A549 (cell line): ENCODE measurements at regions not wholly inside any gene's neighbourhood (a gene's known extent, or its start where the extent isn't known, plus 50 kb on each side); places are given as distances from the start of the nearest gene placed in this dataset.

Source experiments
- ATAC-seq, 2 experiments: fragments of 200-7000 bp in 1 of 2; fragments of >200 bp in 1 of 2; cut with Nextera tagmentation in 1 of 2; cut with Tn5 transposase in 1 of 2; 3 replicates each; pipeline versions ENCODE4 v1.8.0 to v1.9.1; 2018 to 2020; ENCODE audit warnings: mild to moderate bottlenecking in 1 of 2, moderate library complexity in 1 of 2
- CTCF ChIA-PET: fragments of 300-600 bp; sonication (Branson Sonifier 250); formaldehyde crosslinking; extraction: SDS; loops from one replicate; lab custom pipeline; 2021; ENCODE audit warnings: antibody characterized with exemption, inconsistent platforms; lab: Yijun Ruan, JAX
- POLR2A ChIA-PET: fragments of 350-600 bp; formaldehyde crosslinking; extraction: SDS; loops from one replicate; lab custom pipeline; 2021; ENCODE audit warnings: antibody characterized with exemption, inconsistent platforms; lab: Yijun Ruan, JAX
- DNase-seq, 2 experiments: peaks; one replicate each; pipeline versions ENCODE4 v3.0.0 to v3.0.0-alpha.2; 2011 to 2016; ENCODE audit warnings: low read depth in 1 of 2, low spot score in 1 of 2
- FAIRE-seq: peaks from 2 replicates; lab custom pipeline; 2011; peaks lifted over from hg19 to GRCh38; lab: Jason Lieb, UNC
- H3K27ac ChIP-seq, 2 experiments: fragments of >200 bp; sonication (Bioruptor Twin); formaldehyde crosslinking; 3 replicates each; pipeline ENCODE4 v1.5.1; 2016 to 2017
- H3K4me1 ChIP-seq: fragments of >200 bp; sonication (Bioruptor Twin); formaldehyde crosslinking; 3 replicates; pipeline ENCODE4 v1.6.1; 2016
- H3K4me2 ChIP-seq: fragments of >200 bp; sonication (Bioruptor Twin); formaldehyde crosslinking; 3 replicates; pipeline ENCODE4 v1.6.1; 2016
- H3K4me3 ChIP-seq: fragments of >200 bp; sonication (Bioruptor Twin); formaldehyde crosslinking; 3 replicates; pipeline ENCODE4 v1.5.1; 2016
- H3K9me3 ChIP-seq: fragments of >200 bp; sonication (Bioruptor Twin); formaldehyde crosslinking; 3 replicates; pipeline ENCODE4 v1.6.1; 2016
- CHD4 ChIP-seq: fragments of 200-600 bp; sonication (generic); IDR thresholded peaks from 2 replicates; pipeline ENCODE4 v1.6.1; 2016; ENCODE audit warnings: antibody characterized with exemption, mild to moderate bottlenecking, borderline replicate concordance
- EHMT2 ChIP-seq: fragments of 200-600 bp; sonication (generic); IDR thresholded peaks from 2 replicates; pipeline ENCODE4 v1.6.1; 2016; ENCODE audit warnings: antibody characterized with exemption, low read depth, mild to moderate bottlenecking, moderate library complexity
- FOSB ChIP-seq: fragments of 250-450 bp; sonication (Bioruptor Pico); IDR thresholded peaks from 2 replicates; pipeline ENCODE4 v1.5.0; 2020; ENCODE audit warnings: mild to moderate bottlenecking, moderate library complexity
- HOXA7 ChIP-seq: fragments of 250-450 bp; sonication (Bioruptor Pico); IDR thresholded peaks from 2 replicates; pipeline ENCODE4 v1.5.0; 2020; ENCODE audit warnings: mild to moderate bottlenecking, moderate library complexity
- JUN ChIP-seq, 2 experiments: fragments of >200 bp; sonication (Bioruptor Twin); formaldehyde crosslinking; IDR thresholded peaks; 2 replicates in 1 of 2; 3 replicates in 1 of 2; pipeline ENCODE4 v1.6.1; 2016 to 2017
- NFE2L2 ChIP-seq: fragments of 150-350 bp; conservative IDR thresholded peaks from 2 replicates; pipeline ENCODE4 v1.6.1; 2014; ENCODE audit warnings: low read length
- NPAS2 ChIP-seq: fragments of 250-450 bp; sonication (Bioruptor Pico); IDR thresholded peaks from 2 replicates; pipeline ENCODE4 v1.8.0; 2022; ENCODE audit warnings: mild to moderate bottlenecking, moderate library complexity, borderline replicate concordance
- PHF8 ChIP-seq: fragments of 200-600 bp; sonication (generic); IDR thresholded peaks from 2 replicates; pipeline ENCODE4 v1.6.1; 2016; ENCODE audit warnings: low read depth, mild to moderate bottlenecking, antibody characterized with exemption, moderate library complexity, borderline replicate concordance
- POLR2AphosphoS2 ChIP-seq: conservative IDR thresholded peaks from 2 replicates; pipeline ENCODE4 v1.6.1; 2012; ENCODE audit warnings: low read length, improper control_type of control experiment, inconsistent platforms
- RARB ChIP-seq: fragments of 250-450 bp; sonication (Bioruptor Pico); IDR thresholded peaks from 2 replicates; pipeline ENCODE4 v1.8.0; 2021; ENCODE audit warnings: mild to moderate bottlenecking, moderate library complexity
- RNF2 ChIP-seq: fragments of 200-600 bp; sonication (generic); IDR thresholded peaks from 2 replicates; pipeline ENCODE4 v1.6.1; 2016; ENCODE audit warnings: low read depth, mild to moderate bottlenecking, antibody characterized with exemption, moderate library complexity, borderline replicate concordance
- SMC3 ChIP-seq: fragments of >200 bp; sonication (Bioruptor Twin); formaldehyde crosslinking; IDR thresholded peaks from 3 replicates; pipeline ENCODE4 v1.6.1; 2018; ENCODE audit warnings: inconsistent platforms
- ZC3H11A ChIP-seq: fragments of 450-650 bp; IDR thresholded peaks from 2 replicates; pipeline ENCODE4 v1.6.1; 2014; ENCODE audit warnings: antibody characterized with exemption, mild to moderate bottlenecking
- WGBS: methylation state at CpG from one replicate; pipeline ENCODE4 v1.1.6; 2017; ENCODE audit errors: missing lambda C conversion rate; 5-methylcytosine and 5-hydroxymethylcytosine counted together
- TF ChIP-seq, protein P1 (sequence below): fragments of 250-450 bp; sonication (Bioruptor Pico); IDR thresholded peaks from 2 replicates; pipeline ENCODE4 v1.5.0; 2021; ENCODE audit warnings: mild to moderate bottlenecking, moderate library complexity, borderline replicate concordance
- TF ChIP-seq, protein P2 (sequence below): IDR thresholded peaks from 2 replicates; pipeline ENCODE4 v1.6.1; 2012
- TF ChIP-seq, protein P3 (sequence below): fragments of >200 bp; sonication (Bioruptor Twin); formaldehyde crosslinking; IDR thresholded peaks from 3 replicates; pipeline ENCODE4 v1.5.1; 2016
- TF ChIP-seq, protein P4 (sequence below): IDR thresholded peaks from 2 replicates; pipeline ENCODE4 v1.6.1; 2012
- TF ChIP-seq, protein P5 (sequence below): IDR thresholded peaks from 2 replicates; pipeline ENCODE4 v1.6.1; 2012; ENCODE audit warnings: low read depth, borderline replicate concordance
- TF ChIP-seq, protein P6 (sequence below): fragments of >200 bp; sonication (Bioruptor Twin); formaldehyde crosslinking; IDR thresholded peaks from 2 replicates; pipeline ENCODE4 v1.6.1; 2016

DNA sequence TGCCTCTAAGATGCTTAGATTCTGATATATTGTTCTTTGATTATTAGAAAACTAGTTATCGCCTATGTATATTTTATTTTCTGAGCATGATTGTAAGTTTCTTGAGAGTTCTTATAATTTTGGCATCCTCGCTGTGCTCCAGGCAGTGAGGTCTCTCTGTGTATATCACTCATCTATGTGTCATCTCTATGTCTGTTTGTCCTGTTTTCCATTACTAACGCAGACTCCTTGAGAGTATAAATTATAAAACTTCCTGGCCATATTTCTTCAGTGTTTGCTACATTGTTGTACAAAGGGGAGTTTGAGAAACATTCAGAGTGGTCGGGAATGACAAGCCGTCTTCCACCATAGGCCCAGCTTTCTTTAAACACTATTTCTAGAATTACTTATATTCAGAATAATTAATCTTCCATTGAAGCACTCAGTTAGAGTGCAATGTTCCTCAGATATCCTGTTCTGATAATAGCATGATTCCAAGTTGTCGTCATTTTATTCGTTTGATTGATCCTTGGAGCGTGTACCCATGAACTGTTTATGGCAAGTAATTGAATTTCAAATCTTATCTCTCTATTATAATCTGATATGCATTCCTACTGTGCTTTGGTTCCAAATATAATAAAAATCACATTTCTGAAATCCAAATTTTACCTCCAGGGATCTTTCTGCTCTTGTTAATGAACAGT lies 206.6 kb downstream of the BAMBI start (continued):
- TF ChIP-seq, protein P1, sequence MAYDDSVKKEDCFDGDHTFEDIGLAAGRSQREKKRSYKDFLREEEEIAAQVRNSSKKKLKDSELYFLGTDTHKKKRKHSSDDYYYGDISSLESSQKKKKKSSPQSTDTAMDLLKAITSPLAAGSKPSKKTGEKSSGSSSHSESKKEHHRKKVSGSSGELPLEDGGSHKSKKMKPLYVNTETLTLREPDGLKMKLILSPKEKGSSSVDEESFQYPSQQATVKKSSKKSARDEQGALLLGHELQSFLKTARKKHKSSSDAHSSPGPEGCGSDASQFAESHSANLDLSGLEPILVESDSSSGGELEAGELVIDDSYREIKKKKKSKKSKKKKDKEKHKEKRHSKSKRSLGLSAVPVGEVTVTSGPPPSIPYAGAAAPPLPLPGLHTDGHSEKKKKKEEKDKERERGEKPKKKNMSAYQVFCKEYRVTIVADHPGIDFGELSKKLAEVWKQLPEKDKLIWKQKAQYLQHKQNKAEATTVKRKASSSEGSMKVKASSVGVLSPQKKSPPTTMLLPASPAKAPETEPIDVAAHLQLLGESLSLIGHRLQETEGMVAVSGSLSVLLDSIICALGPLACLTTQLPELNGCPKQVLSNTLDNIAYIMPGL (CRISPR knock-in tag) = no peak
- TF ChIP-seq JUN (IDR thresholded peaks at IDR 0.05) = no peak
- no peak for TF ChIP-seq RARB (CRISPR knock-in tag)
- TF ChIP-seq RNF2 = no peak
- TF ChIP-seq, protein P2, sequence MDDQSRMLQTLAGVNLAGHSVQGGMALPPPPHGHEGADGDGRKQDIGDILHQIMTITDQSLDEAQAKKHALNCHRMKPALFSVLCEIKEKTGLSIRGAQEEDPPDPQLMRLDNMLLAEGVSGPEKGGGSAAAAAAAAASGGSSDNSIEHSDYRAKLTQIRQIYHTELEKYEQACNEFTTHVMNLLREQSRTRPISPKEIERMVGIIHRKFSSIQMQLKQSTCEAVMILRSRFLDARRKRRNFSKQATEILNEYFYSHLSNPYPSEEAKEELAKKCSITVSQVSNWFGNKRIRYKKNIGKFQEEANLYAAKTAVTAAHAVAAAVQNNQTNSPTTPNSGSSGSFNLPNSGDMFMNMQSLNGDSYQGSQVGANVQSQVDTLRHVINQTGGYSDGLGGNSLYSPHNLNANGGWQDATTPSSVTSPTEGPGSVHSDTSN = no peak
- no peak for TF ChIP-seq FOSB
- TF ChIP-seq, protein P3, sequence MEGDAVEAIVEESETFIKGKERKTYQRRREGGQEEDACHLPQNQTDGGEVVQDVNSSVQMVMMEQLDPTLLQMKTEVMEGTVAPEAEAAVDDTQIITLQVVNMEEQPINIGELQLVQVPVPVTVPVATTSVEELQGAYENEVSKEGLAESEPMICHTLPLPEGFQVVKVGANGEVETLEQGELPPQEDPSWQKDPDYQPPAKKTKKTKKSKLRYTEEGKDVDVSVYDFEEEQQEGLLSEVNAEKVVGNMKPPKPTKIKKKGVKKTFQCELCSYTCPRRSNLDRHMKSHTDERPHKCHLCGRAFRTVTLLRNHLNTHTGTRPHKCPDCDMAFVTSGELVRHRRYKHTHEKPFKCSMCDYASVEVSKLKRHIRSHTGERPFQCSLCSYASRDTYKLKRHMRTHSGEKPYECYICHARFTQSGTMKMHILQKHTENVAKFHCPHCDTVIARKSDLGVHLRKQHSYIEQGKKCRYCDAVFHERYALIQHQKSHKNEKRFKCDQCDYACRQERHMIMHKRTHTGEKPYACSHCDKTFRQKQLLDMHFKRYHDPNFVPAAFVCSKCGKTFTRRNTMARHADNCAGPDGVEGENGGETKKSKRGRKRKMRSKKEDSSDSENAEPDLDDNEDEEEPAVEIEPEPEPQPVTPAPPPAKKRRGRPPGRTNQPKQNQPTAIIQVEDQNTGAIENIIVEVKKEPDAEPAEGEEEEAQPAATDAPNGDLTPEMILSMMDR = no peak

DNA sequence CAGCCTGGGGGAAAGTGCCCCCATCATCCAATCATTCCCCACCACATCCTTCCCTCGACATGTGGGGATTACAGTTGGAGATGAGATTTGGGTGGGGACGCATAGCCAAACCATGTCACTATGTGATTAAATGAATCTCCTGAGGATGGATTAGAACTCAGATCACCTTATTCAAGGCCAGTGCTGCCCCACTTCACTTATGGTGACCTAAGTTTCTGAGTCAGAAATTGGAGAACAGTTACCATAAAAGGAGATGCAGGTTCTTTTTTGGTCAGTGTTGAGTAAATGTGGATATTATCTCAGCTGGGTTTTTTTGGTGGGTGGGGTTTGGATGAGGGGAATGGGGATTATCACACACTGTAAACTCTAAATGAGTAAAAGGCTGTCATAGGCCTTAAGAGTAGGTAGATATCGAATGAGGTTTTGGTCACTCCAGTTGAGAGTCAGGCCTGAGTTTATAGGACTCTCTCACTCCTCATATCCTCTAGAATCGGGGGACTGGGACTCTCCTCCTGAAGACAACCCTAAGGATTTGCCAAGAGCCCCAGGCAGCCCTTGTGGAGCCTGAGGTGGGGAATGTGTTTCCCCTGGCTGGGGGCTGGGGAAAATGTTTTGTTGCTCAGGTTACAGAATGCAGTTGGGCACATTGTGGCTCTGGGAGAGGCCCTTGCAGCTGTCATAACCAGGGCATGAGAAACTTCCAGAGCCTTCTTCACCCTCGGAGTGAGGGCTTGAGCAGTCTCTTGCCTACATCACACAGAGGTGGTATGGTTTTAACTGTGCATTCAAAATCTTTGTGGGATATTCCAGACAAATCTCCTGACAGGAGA lies 213.0 kb downstream of the BAMBI start:
- Histone ChIP-seq H3K4me1 (peaks cover 27% of the 10 kb centered on the region), H3K4me2 (no peak overlapping the region), H3K27ac (peak overlapping the region in 1 of 2 experiments; percentile 33; a peak in 2 of 6 replicates), H3K9me3 (no peaks in the 10 kb centered on the region), H3K4me3 (no peak overlapping the region)
- ChIA-PET POLR2A (no interaction called here), CTCF (interaction anchor here (1.2 kb wide), 1 partner anchor 32 kb away, joined by 3 read pairs; no protein-coding TSS in a partner anchor)
- TF ChIP-seq NPAS2 (CRISPR knock-in tag) (no peak), RNF2 (no peak), SMC3 (no peak), NFE2L2 (no peak), EHMT2 (no peak), HOXA7 (no peak), CHD4 (no peak), PHF8 (no peak), POLR2AphosphoS2 (no peak), ZC3H11A (no peak)
- TF ChIP-seq, protein P4, sequence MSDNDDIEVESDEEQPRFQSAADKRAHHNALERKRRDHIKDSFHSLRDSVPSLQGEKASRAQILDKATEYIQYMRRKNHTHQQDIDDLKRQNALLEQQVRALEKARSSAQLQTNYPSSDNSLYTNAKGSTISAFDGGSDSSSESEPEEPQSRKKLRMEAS = no peak
- TF ChIP-seq, protein P5, sequence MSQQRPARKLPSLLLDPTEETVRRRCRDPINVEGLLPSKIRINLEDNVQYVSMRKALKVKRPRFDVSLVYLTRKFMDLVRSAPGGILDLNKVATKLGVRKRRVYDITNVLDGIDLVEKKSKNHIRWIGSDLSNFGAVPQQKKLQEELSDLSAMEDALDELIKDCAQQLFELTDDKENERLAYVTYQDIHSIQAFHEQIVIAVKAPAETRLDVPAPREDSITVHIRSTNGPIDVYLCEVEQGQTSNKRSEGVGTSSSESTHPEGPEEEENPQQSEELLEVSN = no peak
- TF ChIP-seq, protein P2 = no peak
- TF ChIP-seq, protein P6, sequence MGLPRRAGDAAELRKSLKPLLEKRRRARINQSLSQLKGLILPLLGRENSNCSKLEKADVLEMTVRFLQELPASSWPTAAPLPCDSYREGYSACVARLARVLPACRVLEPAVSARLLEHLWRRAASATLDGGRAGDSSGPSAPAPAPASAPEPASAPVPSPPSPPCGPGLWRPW = no peak
- DNase-seq (no peak), ATAC-seq (no peak), FAIRE-seq (no peak)
- 92% methylated on average over 5 of the region's 5 CpGs for WGBS
